Mesenchymal stem cell (in vitro differentiated cells and primary cell): ENCODE measurements at regions not wholly inside any gene's neighbourhood (a gene's known extent, or its start where the extent isn't known, plus 50 kb on each side); places are given as distances from the start of the nearest gene placed in this dataset.
A peak's percentile ranks its signal among the peaks of the same experiment; 100 is the strongest.

Experiments used
- DNase-seq: peaks from one replicate; pipeline ENCODE4 v3.0.0-alpha.2; 2013
- H2AFZ ChIP-seq: one replicate; pipeline ENCODE4 v1.6.1; 2013; ENCODE audit warnings: low read depth, mild to moderate bottlenecking, control low read depth, inconsistent platforms, low read length, moderate library complexity
- H2AK5ac ChIP-seq: 2 replicates; pipeline ENCODE4 v1.6.1; 2013; ENCODE audit warnings: low read length, moderate library complexity, mild to moderate bottlenecking, inconsistent platforms; ENCODE audit not compliant: severe bottlenecking
- H2BK120ac ChIP-seq: one replicate; pipeline ENCODE4 v1.6.1; 2013; ENCODE audit warnings: low read depth, mild to moderate bottlenecking, inconsistent platforms, low read length, moderate library complexity
- H2BK12ac ChIP-seq, 2 experiments: one replicate each; pipeline ENCODE4 v1.6.1; 2013; ENCODE audit warnings: inconsistent platforms in 2 of 2, low read length in 2 of 2, mild to moderate bottlenecking in 2 of 2, moderate library complexity in 2 of 2, control low read depth in 1 of 2
- H2BK15ac ChIP-seq: one replicate; pipeline ENCODE4 v1.6.1; 2013; ENCODE audit warnings: mild to moderate bottlenecking, low read depth, inconsistent platforms; ENCODE audit not compliant: poor library complexity, severe bottlenecking
- H2BK5ac ChIP-seq: 2 replicates; pipeline ENCODE4 v1.6.1; 2013; ENCODE audit warnings: low read depth, mild to moderate bottlenecking, low read length, control low read depth, inconsistent platforms; ENCODE audit not compliant: poor library complexity, severe bottlenecking
- H3K14ac ChIP-seq, 2 experiments: one replicate each; pipeline ENCODE4 v1.6.1; 2013; ENCODE audit warnings: inconsistent platforms in 2 of 2, low read length in 2 of 2, control low read depth in 1 of 2, mild to moderate bottlenecking in 1 of 2, moderate library complexity in 1 of 2
- H3K18ac ChIP-seq, 2 experiments: one replicate each; pipeline ENCODE4 v1.6.1; 2013; ENCODE audit warnings: inconsistent platforms in 2 of 2, low read length in 2 of 2, control low read depth in 1 of 2, low read depth in 1 of 2, mild to moderate bottlenecking in 1 of 2
- H3K23ac ChIP-seq, 2 experiments: one replicate each; pipeline ENCODE4 v1.6.1; 2013; ENCODE audit warnings: inconsistent platforms in 2 of 2, low read length in 2 of 2, mild to moderate bottlenecking in 2 of 2, moderate library complexity in 2 of 2, control low read depth in 1 of 2
- H3K27ac ChIP-seq: 2 replicates; pipeline ENCODE4 v1.5.1; 2013; ENCODE audit warnings: mild to moderate bottlenecking, moderate library complexity, low read length, control low read depth, inconsistent platforms; ENCODE audit not compliant: poor library complexity, severe bottlenecking
- H3K27me3 ChIP-seq, 2 experiments: 2 replicates each; pipeline versions ENCODE4 v1.6.1 to v1.7.0; 2013; ENCODE audit warnings: low read length in 2 of 2, mild to moderate bottlenecking in 2 of 2, moderate library complexity in 2 of 2, control low read depth in 1 of 2, inconsistent platforms in 1 of 2; ENCODE audit not compliant: control insufficient read depth in 1 of 2, insufficient read depth in 1 of 2
- H3K36me3 ChIP-seq, 2 experiments: 2 replicates each; pipeline versions ENCODE4 v1.6.1 to v1.7.0; 2013; ENCODE audit warnings: low read length in 2 of 2, control low read depth in 1 of 2, inconsistent platforms in 1 of 2, low read depth in 1 of 2, mild to moderate bottlenecking in 1 of 2; ENCODE audit not compliant: insufficient read depth in 2 of 2, control insufficient read depth in 1 of 2
- H3K4ac ChIP-seq, 2 experiments: one replicate each; pipeline ENCODE4 v1.6.1; 2013; ENCODE audit warnings: inconsistent platforms in 2 of 2, low read length in 2 of 2, mild to moderate bottlenecking in 2 of 2, moderate library complexity in 2 of 2, control low read depth in 1 of 2, low read depth in 1 of 2
- H3K4me1 ChIP-seq: 2 replicates; pipeline ENCODE4 v1.6.1; 2013; ENCODE audit warnings: low read depth, low read length, control low read depth; ENCODE audit not compliant: control insufficient read depth, insufficient read depth
- H3K4me2 ChIP-seq: 2 replicates; pipeline ENCODE4 v1.6.1; 2013; ENCODE audit warnings: low read length, mild to moderate bottlenecking, inconsistent platforms; ENCODE audit not compliant: poor library complexity, severe bottlenecking
- H3K4me3 ChIP-seq, 2 experiments: 2 replicates each; pipeline versions ENCODE4 v1.5.1 to v1.7.0; 2013; ENCODE audit warnings: low read length in 2 of 2, mild to moderate bottlenecking in 2 of 2, control low read depth in 1 of 2, low read depth in 1 of 2; ENCODE audit not compliant: insufficient read depth in 1 of 2
- H3K79me1 ChIP-seq: replicated peaks from 2 replicates; pipeline ENCODE4 v1.6.1; 2013; ENCODE audit warnings: mild to moderate bottlenecking, control low read depth, low read length, inconsistent platforms; ENCODE audit not compliant: poor library complexity, severe bottlenecking
- H3K9ac ChIP-seq: 2 replicates; pipeline ENCODE4 v1.7.0; 2013; ENCODE audit warnings: mild to moderate bottlenecking, low read length, moderate library complexity
- H3K9me3 ChIP-seq: 2 replicates; pipeline ENCODE4 v1.7.0; 2013; ENCODE audit warnings: mild to moderate bottlenecking, low read length; ENCODE audit not compliant: control insufficient read depth
- H4K8ac ChIP-seq: one replicate; pipeline ENCODE4 v1.6.1; 2013; ENCODE audit warnings: inconsistent platforms, mild to moderate bottlenecking, low read length, moderate library complexity
- H4K91ac ChIP-seq: one replicate; pipeline ENCODE4 v1.6.1; 2013; ENCODE audit warnings: mild to moderate bottlenecking, low read length, inconsistent platforms
- WGBS: methylation state at CpG from one replicate; pipeline ENCODE4 v1.1.7; 2013; ENCODE audit warnings: mixed read lengths; 5-methylcytosine and 5-hydroxymethylcytosine counted together

DNA sequence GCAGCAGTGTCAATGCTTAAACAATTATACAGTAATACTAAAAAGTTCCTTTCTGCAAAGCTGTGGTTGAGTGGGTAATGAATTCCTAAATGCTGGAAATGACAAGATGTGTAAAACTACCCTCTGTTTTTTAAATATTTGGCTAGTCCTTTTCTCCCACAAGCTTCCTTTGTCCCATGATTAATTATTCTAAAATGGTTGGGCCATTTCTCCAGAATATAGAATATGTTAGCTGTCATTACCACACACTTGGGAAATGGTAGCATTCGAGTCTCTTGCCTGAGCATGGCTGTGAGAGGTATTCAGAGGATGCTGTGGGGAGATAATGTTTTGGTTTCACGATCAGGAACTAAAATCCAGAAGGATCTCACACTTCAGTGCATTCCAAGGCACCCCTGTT lies 1185.8 kb downstream of the UQCRFS1 start:
- H3K4me3 ChIP-seq = no peak overlapping the region
- H3K23ac ChIP-seq = no peak overlapping the region
- no peak overlapping the region for H3K9ac ChIP-seq
- H3K36me3 ChIP-seq = no peaks in the 10 kb centered on the region
- H2BK15ac ChIP-seq = no peak overlapping the region
- H3K27ac ChIP-seq = peak overlapping the region; percentile 87
- H3K79me1 ChIP-seq = no peaks in the 10 kb centered on the region
- no peak overlapping the region for H3K4ac ChIP-seq
- no peak overlapping the region for H2AFZ ChIP-seq
- H3K14ac ChIP-seq = no peak overlapping the region
- no peaks in the 10 kb centered on the region for H3K27me3 ChIP-seq
- no peak overlapping the region for H3K4me2 ChIP-seq
- H2BK120ac ChIP-seq = no peak overlapping the region
- peaks cover 7% of the 10 kb centered on the region for H3K4me1 ChIP-seq
- no peak overlapping the region for H2AK5ac ChIP-seq
- H3K9me3 ChIP-seq = no peaks in the 10 kb centered on the region
- WGBS = 43% methylated on average over 1 of the region's 2 CpGs
- no peak overlapping the region for H4K91ac ChIP-seq
- H3K18ac ChIP-seq = no peak overlapping the region
- H4K8ac ChIP-seq = no peak overlapping the region
- H2BK5ac ChIP-seq = no peak overlapping the region
- H2BK12ac ChIP-seq = no peak overlapping the region
- DNase-seq = no peak

DNA sequence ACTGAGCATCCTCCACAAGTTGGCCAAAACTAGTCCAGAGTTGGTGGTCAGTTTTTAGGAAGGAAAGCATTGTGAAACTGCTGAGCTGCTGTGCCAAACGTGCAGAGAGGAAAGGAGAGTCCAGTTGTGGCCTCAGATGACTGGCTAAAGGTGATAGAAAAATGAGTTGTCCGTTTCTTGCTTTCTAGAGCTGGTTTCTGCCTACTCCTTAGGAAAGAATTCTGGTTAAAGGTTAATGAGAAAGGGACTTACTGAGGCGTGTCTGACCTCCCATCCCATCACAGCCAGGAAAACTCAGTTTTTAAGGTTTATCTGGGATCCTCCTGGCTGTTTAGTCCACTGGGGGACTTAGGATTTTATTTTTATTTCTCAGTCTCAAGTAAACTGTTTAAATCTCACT lies 1186.3 kb downstream of the UQCRFS1 start:
- Histone ChIP-seq H2AK5ac (peak overlapping the region; percentile 4), H4K8ac (no peak overlapping the region), H2BK120ac (no peak overlapping the region), H3K27me3 (no peaks in the 10 kb centered on the region), H3K27ac (peak overlapping the region; percentile 58), H3K9me3 (no peaks in the 10 kb centered on the region), H3K4me1 (peaks cover 7% of the 10 kb centered on the region), H3K23ac (no peak overlapping the region), H3K4me2 (no peak overlapping the region), H2BK12ac (no peak overlapping the region), H2BK5ac (no peak overlapping the region), H3K36me3 (no peaks in the 10 kb centered on the region), H3K18ac (no peak overlapping the region), H3K4me3 (no peak overlapping the region), H3K9ac (no peak overlapping the region), H2AFZ (no peak overlapping the region), H3K79me1 (no peaks in the 10 kb centered on the region), H2BK15ac (no peak overlapping the region), H3K14ac (no peak overlapping the region), H4K91ac (no peak overlapping the region), H3K4ac (no peak overlapping the region)
- 21% methylated on average over 2 of the region's 3 CpGs for WGBS
- no peak for DNase-seq

DNA sequence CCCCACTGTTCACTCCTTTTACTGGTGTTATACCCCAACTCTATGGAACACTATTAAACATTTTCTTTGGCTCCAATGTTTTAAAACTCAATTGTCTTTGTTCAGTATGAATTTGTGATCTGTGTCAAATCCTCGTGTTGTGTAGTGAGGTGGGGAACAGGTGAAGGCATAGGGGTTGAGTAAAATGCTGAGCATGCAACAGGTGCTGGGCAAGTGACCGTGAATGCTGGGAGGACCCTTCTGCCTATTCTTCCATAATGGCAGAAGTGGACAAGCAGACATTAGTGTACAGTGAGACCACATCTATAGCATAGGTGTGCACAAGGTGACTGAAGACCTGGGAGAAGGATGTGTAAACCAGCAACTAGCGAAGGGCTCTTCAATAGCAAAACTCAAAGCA lies 1188.0 kb downstream of the UQCRFS1 start:
- no peaks in the 10 kb centered on the region for H3K79me1 ChIP-seq
- no peak overlapping the region for H3K14ac ChIP-seq
- H2BK12ac ChIP-seq = no peak overlapping the region
- H3K27me3 ChIP-seq = peaks cover 0 to 14% of the 10 kb centered on the region in 2 experiments
- no peaks in the 10 kb centered on the region for H3K36me3 ChIP-seq
- no peak overlapping the region for H3K4me3 ChIP-seq
- no peak overlapping the region for H3K27ac ChIP-seq
- peaks cover 12% of the 10 kb centered on the region for H3K4me1 ChIP-seq
- H3K4me2 ChIP-seq = no peak overlapping the region
- no peak for DNase-seq
- H2AK5ac ChIP-seq = peak overlapping the region; percentile 43
- WGBS = 50% methylated on average over 2 of the region's 3 CpGs
- H2BK15ac ChIP-seq = no peak overlapping the region
- no peak overlapping the region for H3K18ac ChIP-seq
- H3K4ac ChIP-seq = no peak overlapping the region
- no peak overlapping the region for H4K91ac ChIP-seq
- H3K23ac ChIP-seq = no peak overlapping the region
- H3K9ac ChIP-seq = no peak overlapping the region
- H2BK120ac ChIP-seq = no peak overlapping the region
- H3K9me3 ChIP-seq = no peaks in the 10 kb centered on the region
- no peak overlapping the region for H2AFZ ChIP-seq
- H4K8ac ChIP-seq = no peak overlapping the region
- no peak overlapping the region for H2BK5ac ChIP-seq

DNA sequence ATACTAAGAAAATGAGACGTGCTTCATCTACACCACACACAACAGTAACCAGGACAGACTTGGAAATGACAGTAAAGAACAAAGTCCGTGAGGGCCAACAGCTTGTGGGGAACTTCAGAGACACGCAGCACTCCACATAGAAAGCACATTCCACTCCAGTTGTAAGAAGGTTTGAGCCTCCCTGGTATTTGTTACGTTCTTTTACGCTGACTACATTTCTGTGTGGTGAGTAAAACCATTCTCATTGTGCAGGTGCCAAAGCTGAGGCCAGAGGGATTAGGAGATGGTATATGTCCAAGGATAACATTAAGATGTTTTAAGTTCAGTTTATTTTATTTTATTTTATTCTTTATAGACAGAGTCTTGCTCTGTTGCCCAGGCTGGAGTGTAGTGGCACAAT lies 1189.9 kb downstream of the UQCRFS1 start:
- no peak overlapping the region for H3K4ac ChIP-seq
- no peak overlapping the region for H2BK12ac ChIP-seq
- no peak overlapping the region for H3K18ac ChIP-seq
- WGBS = 55% methylated on average over 5 of the region's 5 CpGs
- H3K4me2 ChIP-seq = no peak overlapping the region
- H3K36me3 ChIP-seq = no peaks in the 10 kb centered on the region
- no peak overlapping the region for H3K23ac ChIP-seq
- DNase-seq = no peak
- H3K4me3 ChIP-seq = no peak overlapping the region
- peaks cover 0 to 28% of the 10 kb centered on the region in 2 experiments for H3K27me3 ChIP-seq
- no peak overlapping the region for H3K9ac ChIP-seq
- no peak overlapping the region for H2AFZ ChIP-seq
- no peak overlapping the region for H4K8ac ChIP-seq
- H3K79me1 ChIP-seq = no peaks in the 10 kb centered on the region
- H4K91ac ChIP-seq = no peak overlapping the region
- no peak overlapping the region for H2BK120ac ChIP-seq
- no peak overlapping the region for H2AK5ac ChIP-seq
- H2BK15ac ChIP-seq = no peak overlapping the region
- no peak overlapping the region for H3K14ac ChIP-seq
- peak overlapping the region; percentile 33 for H3K27ac ChIP-seq
- no peak overlapping the region for H2BK5ac ChIP-seq
- H3K4me1 ChIP-seq = peaks cover 12% of the 10 kb centered on the region
- H3K9me3 ChIP-seq = no peaks in the 10 kb centered on the region
